GM10266 (cell line): ENCODE measurements at regions not wholly inside any gene's neighbourhood (a gene's known extent, or its start where the extent isn't known, plus 50 kb on each side); places are given as distances from the start of the nearest gene placed in this dataset.

ENCODE experiments used
- DNase-seq: peaks from one replicate; pipeline ENCODE4 v3.0.0; 2012; ENCODE audit errors: extremely low spot score
- CTCF ChIP-seq: IDR thresholded peaks from 2 replicates; pipeline ENCODE4 v1.5.1; 2012; ENCODE audit warnings: mild to moderate bottlenecking, low read depth; ENCODE audit not compliant: control insufficient read depth, insufficient read depth; ENCODE audit errors: missing control alignments

- no peak for TF ChIP-seq CTCF
- no peak for DNase-seq
These were observed 651.3 kb upstream of the KIRREL3 start for GRCh38 chr11:127651888-127652221.

GRCh38 chr11:127651175-127651887, 650.8 kb upstream of the KIRREL3 start:
- DNase-seq = no peak
- TF ChIP-seq CTCF = no peak

GRCh38 chr11:127649958-127650357, 649.4 kb upstream of the KIRREL3 start:
- DNase-seq = no peak
- TF ChIP-seq CTCF = no peak

GRCh38 chr11:127649071-127649470, 648.5 kb upstream of the KIRREL3 start:
- DNase-seq = no peak
- no peak for TF ChIP-seq CTCF

- no peak for DNase-seq
- no peak for TF ChIP-seq CTCF
These were observed 648.0 kb upstream of the KIRREL3 start for GRCh38 chr11:127648583-127648982.

GRCh38 chr11:127644366-127644765, 643.8 kb upstream of the KIRREL3 start:
- no peak for TF ChIP-seq CTCF
- no peak for DNase-seq

- TF ChIP-seq CTCF = no peak
- DNase-seq = no peak
These were observed 642.9 kb upstream of the KIRREL3 start for GRCh38 chr11:127643268-127644058.
